Adrenal gland (tissue), 9 donors: ENCODE measurements at regions not wholly inside any gene's neighbourhood (a gene's known extent, or its start where the extent isn't known, plus 50 kb on each side); places are given as distances from the start of the nearest gene placed in this dataset.

ENCODE experiments used
- DNase-seq, 7 donors: peaks; one replicate each; pipeline ENCODE4 v3.0.0-alpha.2; 2019 to 2020
- H3K27ac ChIP-seq, 5 donors: fragments of 200-600 bp; sonication (generic) in 4 of 5; 1 replicate in 3 of 5; 2 replicates in 2 of 5; pipeline versions ENCODE4 v1.5.1 to v1.8.0; 2016 to 2020; ENCODE audit warnings: mild to moderate bottlenecking in 1 of 5
- H3K27me3 ChIP-seq: fragments of 200-600 bp; 2 replicates; pipeline ENCODE4 v1.8.0; 2021
- H3K36me3 ChIP-seq, 2 donors: fragments of 200-600 bp; replicated peaks in 1 of 2; 1 replicate in 1 of 2; 2 replicates in 1 of 2; pipeline versions ENCODE4 v1.5.1 to v1.8.0; 2018 to 2022
- H3K4me1 ChIP-seq, 2 donors: fragments of 200-600 bp; replicated peaks in 1 of 2; 1 replicate in 1 of 2; 2 replicates in 1 of 2; pipeline versions ENCODE4 v1.5.1 to v1.8.0; 2018 to 2021
- H3K4me3 ChIP-seq, 4 donors: fragments of 200-600 bp; sonication (generic) in 3 of 4; one replicate each; pipeline ENCODE4 v1.5.1; 2016 to 2018
- H3K9me3 ChIP-seq, 3 donors: fragments of 200-600 bp; sonication (generic) in 1 of 3; replicated peaks in 1 of 3; 1 replicate in 2 of 3; 2 replicates in 1 of 3; pipeline versions ENCODE4 v1.5.1 to v1.8.0; 2016 to 2021
- CTCF ChIP-seq, 6 experiments: fragments of 450-650 bp in 4 of 6; fragments of 200-600 bp in 2 of 6; sonication (generic) in 1 of 6; IDR thresholded peaks; 1 replicate in 5 of 6; 2 replicates in 1 of 6; pipeline versions ENCODE4 v1.5.1 to v1.8.0; 2016 to 2021; ENCODE audit warnings: antibody characterized with exemption in 6 of 6, mild to moderate bottlenecking in 2 of 6, moderate library complexity in 1 of 6
- POLR2A ChIP-seq, 2 donors: fragments of 450-650 bp; IDR thresholded peaks; one replicate each; pipeline ENCODE4 v1.6.1; 2017; ENCODE audit warnings: antibody characterized with exemption in 2 of 2, mild to moderate bottlenecking in 2 of 2, moderate library complexity in 1 of 2
- WGBS, 4 donors: extraction: QIAGEN DNeasy Blood & Tissue Kit in 2 of 4; methylation state at CpG; one replicate each; pipeline versions ENCODE4 v1.1.5 to v1.1.7; 2013 to 2017; 5-methylcytosine and 5-hydroxymethylcytosine counted together
- intact Hi-C, 2 donors: fragments of 100-400 bp; cut with DNase I; formaldehyde crosslinking; loops; one replicate each; pipeline versions ENCODE4 v1.14.1 to v1.15.0; 2022 to 2023
- donor health status: healthy with polysubstance abuse.
- donor health status: Bipolar disorder and iron deficiency.
- donor health status: DM: yes; HTN: yes; CAD: no.
- donor health status: DM: no; HTN: no; CAD: no.
- donor health status: DM: no; HTN: no; CAD: no.

GRCh38 chr17:74118504-74118903 lies 85.0 kb upstream of the RPL38 start:
- Histone ChIP-seq H3K9me3 (no peaks in the 10 kb centered on the region), H3K27me3 (no peaks in the 10 kb centered on the region)

GRCh38 chr17:74119049-74119580 lies 84.4 kb upstream of the RPL38 start:
- DNase-seq, result no peak
- no peaks in the 10 kb centered on the region for H3K27me3 ChIP-seq
- no peaks in the 10 kb centered on the region for H3K9me3 ChIP-seq
- H3K4me3 ChIP-seq, result no peak overlapping the region
- no peaks in the 10 kb centered on the region for H3K4me1 ChIP-seq
- no peaks in the 10 kb centered on the region for H3K36me3 ChIP-seq
- intact Hi-C loops, result no loop called here
- TF ChIP-seq CTCF (IDR thresholded peaks at IDR 0.05) (no peak), POLR2A (IDR thresholded peaks at IDR 0.05) (no peak)
- WGBS, 4 donors, result 78 to 91% (median 88%) methylated on average over 13 to 16 of the region's 16 CpGs
- H3K27ac ChIP-seq, result no peak overlapping the region

More at GRCh38 chr17:74118504-74118903, 85.0 kb upstream of the RPL38 start:
- TF ChIP-seq CTCF (IDR thresholded peaks at IDR 0.05) (peak in 2 of 6 experiments; percentile 11 to 13), POLR2A (IDR thresholded peaks at IDR 0.05) (no peak)
- H3K4me3 ChIP-seq, result no peak overlapping the region
- intact Hi-C loops, result no loop called here
- peak in 1 of 7 donors; percentile 55 for DNase-seq
- 54 to 71% (median 65%) methylated on average over 4 to 8 of the region's 8 CpGs for WGBS, 4 donors
- no peaks in the 10 kb centered on the region for H3K36me3 ChIP-seq
- no peaks in the 10 kb centered on the region for H3K4me1 ChIP-seq
- H3K27ac ChIP-seq, result no peak overlapping the region

GRCh38 chr17:74119965-74120364 lies 83.5 kb upstream of the RPL38 start:
- intact Hi-C loops, result no loop called here
- H3K4me3 ChIP-seq, result no peak overlapping the region
- WGBS, 4 donors, result 61 to 94% (median 81%) methylated on average over 2 to 4 of the region's 4 CpGs
- no peaks in the 10 kb centered on the region for H3K4me1 ChIP-seq
- H3K27me3 ChIP-seq, result no peaks in the 10 kb centered on the region
- no peak overlapping the region for H3K27ac ChIP-seq
- H3K36me3 ChIP-seq, result no peaks in the 10 kb centered on the region
- DNase-seq, result no peak
- no peaks in the 10 kb centered on the region for H3K9me3 ChIP-seq
- TF ChIP-seq POLR2A (IDR thresholded peaks at IDR 0.05) (no peak), CTCF (IDR thresholded peaks at IDR 0.05) (no peak)

GRCh38 chr17:74123350-74123749 lies 80.1 kb upstream of the RPL38 start:
- no peaks in the 10 kb centered on the region for H3K4me1 ChIP-seq
- TF ChIP-seq POLR2A (IDR thresholded peaks at IDR 0.05) (no peak), CTCF (IDR thresholded peaks at IDR 0.05) (no peak)
- H3K4me3 ChIP-seq, result no peak overlapping the region
- no peaks in the 10 kb centered on the region for H3K36me3 ChIP-seq
- DNase-seq, result no peak
- H3K27ac ChIP-seq, result no peak overlapping the region
- H3K27me3 ChIP-seq, result no peaks in the 10 kb centered on the region
- no peaks in the 10 kb centered on the region for H3K9me3 ChIP-seq
- intact Hi-C loops, result no loop called here
